ENCODE measurements at regions not wholly inside any gene's neighbourhood (a gene's known extent, or its start where the extent isn't known, plus 50 kb on each side); places are given as distances from the start of the nearest gene placed in this dataset.

GRCh38 chr7:124318721-124319450, 286.0 kb upstream of the TMEM229A start:
- no peak for TF ChIP-seq CTCF (IDR thresholded peaks at IDR 0.05)
- ATAC-seq (ENCODE audit: low FRiP score): no peak
- DNase-seq (ENCODE audit: low spot score): no peak

GRCh38 chr7:124310934-124311390, 278.1 kb upstream of the TMEM229A start:
- no peak for TF ChIP-seq CTCF (IDR thresholded peaks at IDR 0.05)
- ATAC-seq (ENCODE audit: low FRiP score) (no peak), DNase-seq (ENCODE audit: low spot score) (no peak)

- no peak for TF ChIP-seq CTCF (IDR thresholded peaks at IDR 0.05)
- DNase-seq (ENCODE audit: low spot score) (no peak), ATAC-seq (ENCODE audit: low FRiP score) (no peak)
Observed at GRCh38 chr7:124308384-124308783, 275.5 kb upstream of the TMEM229A start.

GRCh38 chr7:124295289-124295688, 262.4 kb upstream of the TMEM229A start:
- DNase-seq (ENCODE audit: low spot score) (no peak), ATAC-seq (ENCODE audit: low FRiP score) (no peak)
- no peak for TF ChIP-seq CTCF (IDR thresholded peaks at IDR 0.05)

- no peak for TF ChIP-seq CTCF (IDR thresholded peaks at IDR 0.05)
- DNase-seq (ENCODE audit: low spot score): no peak
- ATAC-seq (ENCODE audit: low FRiP score): no peak
Observed at GRCh38 chr7:124284937-124285336, 252.1 kb upstream of the TMEM229A start.

- no peak for TF ChIP-seq CTCF (IDR thresholded peaks at IDR 0.05)
- DNase-seq (ENCODE audit: low spot score) (no peak), ATAC-seq (ENCODE audit: low FRiP score) (no peak)
Observed at GRCh38 chr7:124276005-124276622, 243.2 kb upstream of the TMEM229A start.

- DNase-seq (ENCODE audit: low spot score) (no peak), ATAC-seq (ENCODE audit: low FRiP score) (no peak)
- TF ChIP-seq CTCF (IDR thresholded peaks at IDR 0.05): no peak
Observed at GRCh38 chr7:124275411-124275810, 242.5 kb upstream of the TMEM229A start.

Measured in omental fat pad (tissue), 3 donors.